Chondrocyte (in vitro differentiated cells): ENCODE measurements at regions not wholly inside any gene's neighbourhood (a gene's known extent, or its start where the extent isn't known, plus 50 kb on each side); places are given as distances from the start of the nearest gene placed in this dataset.

Experiments used
- DNase-seq: peaks from one replicate; pipeline ENCODE4 v3.0.0; 2021; ENCODE audit warnings: mixed read lengths, low spot score
- H3K27ac Mint-ChIP-seq: one replicate; pipeline ENCODE4 v1.8.0; 2021; ENCODE audit warnings: mild to moderate bottlenecking, moderate library complexity, mixed read lengths; ENCODE audit not compliant: unreplicated experiment
- H3K27me3 Mint-ChIP-seq: 2 replicates; pipeline ENCODE4 v1.8.0; 2021; ENCODE audit warnings: low read depth, mixed read lengths
- H3K36me3 Mint-ChIP-seq: 2 replicates; pipeline ENCODE4 v1.8.0; 2021; ENCODE audit warnings: low read depth, mixed read lengths
- H3K4me1 Mint-ChIP-seq: 2 replicates; pipeline ENCODE4 v1.8.0; 2021; ENCODE audit warnings: low read depth, mild to moderate bottlenecking, mixed read lengths
- H3K4me3 Mint-ChIP-seq: one replicate; pipeline ENCODE4 v1.8.0; 2021; ENCODE audit warnings: mild to moderate bottlenecking, moderate library complexity, mixed read lengths; ENCODE audit not compliant: unreplicated experiment
- H3K9me3 Mint-ChIP-seq: 2 replicates; pipeline ENCODE4 v1.8.0; 2021; ENCODE audit warnings: low read depth, mixed read lengths
- TF ChIP-seq, protein P1 (sequence below): fragments of 200-600 bp; sonication (generic); IDR thresholded peaks from 2 replicates; pipeline ENCODE4 v1.5.0; 2021; ENCODE audit warnings: antibody characterized with exemption, mild to moderate bottlenecking, moderate library complexity

DNA sequence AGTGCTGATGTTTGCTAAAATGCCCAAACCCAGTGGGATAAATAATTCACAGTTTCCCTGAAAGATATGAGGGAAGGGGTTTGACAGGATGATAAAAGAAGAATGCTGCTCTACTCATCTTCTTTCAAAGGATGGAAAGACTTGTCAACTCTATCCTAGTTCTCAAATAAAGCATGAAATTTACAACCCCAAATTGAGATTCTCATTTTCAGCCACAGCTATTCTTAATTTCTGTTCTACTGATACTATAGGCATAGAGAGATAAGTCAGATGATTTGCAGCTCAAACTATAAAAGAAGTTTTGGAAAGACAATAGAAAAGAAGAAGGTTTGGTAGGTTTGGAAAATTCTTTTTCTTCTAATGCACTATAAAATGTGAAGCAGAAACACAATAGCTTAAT is 542.6 kb downstream of the CSNK1G3 start:
- H3K36me3 Mint-ChIP-seq, result no peaks in the 10 kb centered on the region
- DNase-seq, result no peak
- no peak overlapping the region for H3K4me3 Mint-ChIP-seq
- no peaks in the 10 kb centered on the region for H3K27me3 Mint-ChIP-seq
- TF ChIP-seq, protein P1, sequence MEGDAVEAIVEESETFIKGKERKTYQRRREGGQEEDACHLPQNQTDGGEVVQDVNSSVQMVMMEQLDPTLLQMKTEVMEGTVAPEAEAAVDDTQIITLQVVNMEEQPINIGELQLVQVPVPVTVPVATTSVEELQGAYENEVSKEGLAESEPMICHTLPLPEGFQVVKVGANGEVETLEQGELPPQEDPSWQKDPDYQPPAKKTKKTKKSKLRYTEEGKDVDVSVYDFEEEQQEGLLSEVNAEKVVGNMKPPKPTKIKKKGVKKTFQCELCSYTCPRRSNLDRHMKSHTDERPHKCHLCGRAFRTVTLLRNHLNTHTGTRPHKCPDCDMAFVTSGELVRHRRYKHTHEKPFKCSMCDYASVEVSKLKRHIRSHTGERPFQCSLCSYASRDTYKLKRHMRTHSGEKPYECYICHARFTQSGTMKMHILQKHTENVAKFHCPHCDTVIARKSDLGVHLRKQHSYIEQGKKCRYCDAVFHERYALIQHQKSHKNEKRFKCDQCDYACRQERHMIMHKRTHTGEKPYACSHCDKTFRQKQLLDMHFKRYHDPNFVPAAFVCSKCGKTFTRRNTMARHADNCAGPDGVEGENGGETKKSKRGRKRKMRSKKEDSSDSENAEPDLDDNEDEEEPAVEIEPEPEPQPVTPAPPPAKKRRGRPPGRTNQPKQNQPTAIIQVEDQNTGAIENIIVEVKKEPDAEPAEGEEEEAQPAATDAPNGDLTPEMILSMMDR, result no peak
- H3K9me3 Mint-ChIP-seq, result no peaks in the 10 kb centered on the region
- H3K27ac Mint-ChIP-seq, result no peak overlapping the region
- peaks cover 45% of the 10 kb centered on the region for H3K4me1 Mint-ChIP-seq

DNA sequence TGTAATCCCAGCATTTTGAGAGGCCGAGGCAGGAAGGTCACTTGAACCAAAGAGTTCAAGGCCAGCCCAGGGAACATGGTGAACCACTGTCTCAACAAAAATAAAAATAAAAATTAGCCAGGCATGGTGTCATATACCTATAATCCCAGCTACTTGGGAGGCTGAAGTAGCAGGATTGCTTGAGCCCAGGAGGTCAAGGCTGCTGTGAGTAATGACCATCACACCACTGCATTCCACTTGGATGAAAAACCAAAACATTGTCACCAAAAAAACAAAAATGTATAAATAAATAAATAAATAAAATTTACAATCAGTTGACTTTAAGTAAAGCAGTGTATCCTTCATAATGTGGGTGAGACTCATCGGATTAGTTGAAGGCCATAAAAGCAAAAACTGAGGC is 541.4 kb downstream of the CSNK1G3 start:
- TF ChIP-seq, protein P1, result no peak
- Mint-ChIP-seq H3K4me3 (no peak overlapping the region), H3K4me1 (peaks cover 42% of the 10 kb centered on the region), H3K36me3 (no peaks in the 10 kb centered on the region), H3K9me3 (no peaks in the 10 kb centered on the region), H3K27ac (no peak overlapping the region), H3K27me3 (no peaks in the 10 kb centered on the region)
- DNase-seq, result no peak

DNA sequence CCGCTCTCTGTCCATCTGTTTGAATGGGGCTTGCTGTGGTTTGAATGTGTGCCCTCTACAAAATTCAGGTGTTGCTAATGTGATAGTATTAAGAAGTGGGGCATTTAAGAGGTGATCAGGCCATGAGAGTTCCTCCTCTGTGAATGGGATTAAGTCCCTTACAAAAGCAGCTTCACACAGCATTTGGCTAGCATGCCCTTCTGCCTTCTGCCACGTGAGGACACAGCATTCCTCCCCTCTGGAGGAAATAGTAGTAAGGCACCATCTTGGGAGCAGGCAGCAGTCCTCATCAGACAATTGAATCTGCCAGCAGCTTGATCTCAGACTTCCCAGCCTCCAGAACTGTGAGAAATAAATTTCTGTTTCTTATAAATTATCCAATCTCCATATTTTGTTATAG is 540.2 kb downstream of the CSNK1G3 start:
- Mint-ChIP-seq H3K27ac (no peak overlapping the region), H3K36me3 (no peaks in the 10 kb centered on the region), H3K4me1 (peaks cover 42% of the 10 kb centered on the region), H3K27me3 (no peaks in the 10 kb centered on the region), H3K4me3 (no peak overlapping the region), H3K9me3 (no peaks in the 10 kb centered on the region)
- TF ChIP-seq, protein P1, result no peak
- no peak for DNase-seq

DNA sequence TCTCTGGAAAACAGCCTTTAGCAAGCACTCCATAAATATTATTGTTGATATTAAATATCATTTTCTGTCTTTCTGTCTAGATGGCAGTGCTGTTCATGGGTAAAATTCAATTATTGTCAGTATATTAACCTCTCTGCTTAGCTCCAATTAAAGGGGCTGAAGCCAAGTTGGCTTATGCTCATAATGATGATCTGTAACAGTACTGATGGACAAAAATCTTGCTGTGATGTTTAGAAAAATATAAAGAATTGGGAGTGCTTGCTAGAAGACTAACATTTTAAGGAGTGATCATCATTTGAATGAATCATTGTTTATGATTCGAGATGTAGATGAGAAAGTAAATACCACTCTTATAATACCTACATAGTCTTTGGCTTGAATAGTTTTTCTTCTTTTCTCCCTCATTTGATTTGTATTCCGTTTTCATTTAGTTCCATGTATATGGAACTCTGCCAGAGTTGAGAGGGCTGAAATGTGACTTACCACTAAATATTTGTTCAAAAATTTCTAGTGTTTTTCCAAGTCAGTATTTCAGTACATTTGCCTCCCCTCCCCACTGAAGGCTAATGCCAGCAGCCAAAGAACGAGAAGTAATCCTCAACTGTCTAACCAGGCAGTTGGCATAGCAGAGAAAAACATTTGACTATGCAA is 538.3 kb downstream of the CSNK1G3 start:
- no peak for DNase-seq
- Mint-ChIP-seq H3K4me1 (peaks cover 42% of the 10 kb centered on the region), H3K9me3 (no peaks in the 10 kb centered on the region), H3K27ac (peak overlapping the region; percentile 3), H3K27me3 (no peaks in the 10 kb centered on the region), H3K36me3 (no peaks in the 10 kb centered on the region), H3K4me3 (no peak overlapping the region)
- TF ChIP-seq, protein P1, result peak; percentile 51

DNA sequence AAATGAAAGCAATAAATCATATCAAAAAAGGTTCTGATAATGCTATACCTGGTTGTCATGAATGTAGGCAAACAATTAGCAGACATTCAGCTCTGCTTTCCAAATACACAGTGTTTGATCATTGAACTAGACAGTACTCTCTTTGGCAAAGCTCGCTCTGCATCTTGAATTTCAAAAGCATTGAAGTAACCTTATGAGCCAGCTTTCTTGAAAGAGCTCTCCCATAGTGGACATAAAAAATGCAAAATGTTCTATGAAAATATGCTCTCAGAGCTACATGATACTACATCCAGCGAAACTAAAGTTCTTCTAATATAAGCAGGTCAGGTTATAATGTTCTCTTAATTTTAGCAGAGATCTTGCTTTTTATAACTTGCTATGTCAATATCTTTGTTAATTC is 533.4 kb downstream of the CSNK1G3 start:
- Mint-ChIP-seq H3K27me3 (no peaks in the 10 kb centered on the region), H3K27ac (no peak overlapping the region), H3K4me1 (peaks cover 34% of the 10 kb centered on the region), H3K4me3 (no peak overlapping the region), H3K9me3 (peaks cover 7% of the 10 kb centered on the region), H3K36me3 (no peaks in the 10 kb centered on the region)
- TF ChIP-seq, protein P1, result no peak
- DNase-seq, result no peak
